ENCODE measurements at regions not wholly inside any gene's neighbourhood (a gene's known extent, or its start where the extent isn't known, plus 50 kb on each side); places are given as distances from the start of the nearest gene placed in this dataset.

DNA sequence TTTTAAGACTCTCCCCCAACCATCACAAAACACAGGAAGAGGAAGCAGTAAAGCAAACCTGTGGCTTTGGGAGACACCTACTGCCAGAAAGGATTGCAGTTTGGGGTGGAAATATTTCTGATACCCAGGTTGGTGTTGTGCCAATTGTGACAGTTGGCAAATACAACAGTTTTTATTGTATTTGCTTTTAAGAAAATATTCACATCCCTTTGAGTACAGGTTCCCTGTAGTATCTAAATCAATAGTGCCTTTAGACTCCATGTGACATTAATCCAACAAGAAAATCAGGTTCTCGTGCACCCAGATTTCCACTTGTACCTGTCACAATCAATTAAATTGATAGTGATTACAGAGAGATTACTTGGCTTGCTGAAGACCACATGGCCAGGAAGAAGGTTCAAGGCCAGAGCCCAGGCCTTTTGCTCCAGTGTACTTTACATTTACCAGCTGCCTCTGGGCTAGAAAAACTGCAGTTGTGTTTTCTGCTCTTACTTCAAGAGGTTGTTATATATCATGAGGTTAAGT is 361.2 kb downstream of the ATP23 start:
- no peak overlapping the region for H3K4me3 ChIP-seq
- H3K27me3 ChIP-seq (ENCODE audit: low read depth) = no peaks in the 10 kb centered on the region
- H3K36me3 ChIP-seq = no peaks in the 10 kb centered on the region
- no peak overlapping the region for H3K27ac ChIP-seq
- H3K9me3 ChIP-seq = peaks cover 3% of the 10 kb centered on the region
- intact Hi-C loops (cut with DNase I) = no loop called here
- H3K4me1 ChIP-seq = no peaks in the 10 kb centered on the region
- ATAC-seq (no peak), DNase-seq (no peak)
- TF ChIP-seq CTCF (IDR thresholded peaks at IDR 0.05) = no peak

- Histone ChIP-seq H3K27ac (no peak overlapping the region), H3K4me1 (no peaks in the 10 kb centered on the region), H3K36me3 (no peaks in the 10 kb centered on the region), H3K27me3 (ENCODE audit: low read depth) (no peaks in the 10 kb centered on the region), H3K4me3 (no peak overlapping the region), H3K9me3 (peaks cover 6% of the 10 kb centered on the region)
- intact Hi-C loops (cut with DNase I) = no loop called here
- DNase-seq (no peak), ATAC-seq (no peak)
- no peak for TF ChIP-seq CTCF (IDR thresholded peaks at IDR 0.05)
Measured at GRCh38 chr12:58306266-58307000, 365.1 kb downstream of the ATP23 start.

DNA sequence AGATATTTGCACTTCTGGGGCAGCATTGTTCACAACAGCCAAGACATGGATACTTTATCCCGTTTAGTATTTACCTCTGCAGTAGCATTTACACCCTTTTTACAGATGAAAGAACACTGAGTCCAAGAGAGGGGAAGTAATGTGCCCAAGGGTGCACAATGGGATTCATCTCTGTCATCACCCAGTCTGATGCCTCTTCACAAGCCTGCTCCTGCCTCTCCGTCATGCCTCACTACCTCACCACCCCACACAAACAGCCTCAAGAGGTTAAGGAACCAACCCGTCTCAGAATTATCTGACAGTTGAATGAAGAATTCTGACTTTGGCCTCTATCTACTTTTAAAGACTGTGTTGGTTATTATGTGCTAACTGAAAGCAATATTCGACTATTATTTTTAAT is 368.4 kb downstream of the ATP23 start:
- Histone ChIP-seq H3K27me3 (ENCODE audit: low read depth) (no peaks in the 10 kb centered on the region), H3K9me3 (peaks cover 6% of the 10 kb centered on the region), H3K4me3 (no peak overlapping the region), H3K4me1 (no peaks in the 10 kb centered on the region), H3K36me3 (no peaks in the 10 kb centered on the region), H3K27ac (no peak overlapping the region)
- ATAC-seq (no peak), DNase-seq (no peak)
- intact Hi-C loops (cut with DNase I) = no loop called here
- TF ChIP-seq CTCF (IDR thresholded peaks at IDR 0.05) = no peak

DNA sequence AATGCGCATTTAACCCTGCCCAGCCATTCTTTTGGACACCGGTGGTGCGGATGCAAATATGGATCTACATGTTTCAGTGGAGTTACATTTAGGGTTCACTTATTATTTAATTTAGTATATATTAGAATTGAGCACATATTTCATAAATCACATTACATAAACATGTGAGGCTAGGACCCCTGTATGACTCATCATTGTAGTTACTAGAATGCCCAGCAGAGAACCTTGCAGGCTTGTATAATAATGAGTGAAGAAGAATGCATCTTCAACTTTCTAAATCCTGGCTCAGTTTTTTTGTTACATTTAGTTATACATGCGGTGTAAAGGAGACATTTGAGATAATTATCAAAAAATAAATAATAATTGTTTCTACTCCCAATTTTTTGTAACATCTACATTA is 369.0 kb downstream of the ATP23 start:
- DNase-seq (no peak), ATAC-seq (no peak)
- Histone ChIP-seq H3K27ac (no peak overlapping the region), H3K4me1 (no peaks in the 10 kb centered on the region), H3K27me3 (ENCODE audit: low read depth) (no peaks in the 10 kb centered on the region), H3K4me3 (no peak overlapping the region), H3K9me3 (peaks cover 6% of the 10 kb centered on the region), H3K36me3 (no peaks in the 10 kb centered on the region)
- no peak for TF ChIP-seq CTCF (IDR thresholded peaks at IDR 0.05)
- intact Hi-C loops (cut with DNase I) = no loop called here

- intact Hi-C loops (cut with DNase I) = no loop called here
- H3K4me1 ChIP-seq = no peaks in the 10 kb centered on the region
- no peak overlapping the region for H3K4me3 ChIP-seq
- ATAC-seq (no peak), DNase-seq (no peak)
- TF ChIP-seq CTCF (IDR thresholded peaks at IDR 0.05) = no peak
- no peak overlapping the region for H3K27ac ChIP-seq
- H3K36me3 ChIP-seq = no peaks in the 10 kb centered on the region
- H3K27me3 ChIP-seq (ENCODE audit: low read depth) = no peaks in the 10 kb centered on the region
- H3K9me3 ChIP-seq = peaks cover 6% of the 10 kb centered on the region
Measured at GRCh38 chr12:58310809-58311622, 369.6 kb downstream of the ATP23 start.
